ENCODE measurements at regions not wholly inside any gene's neighbourhood (a gene's known extent, or its start where the extent isn't known, plus 50 kb on each side); places are given as distances from the start of the nearest gene placed in this dataset.

DNA sequence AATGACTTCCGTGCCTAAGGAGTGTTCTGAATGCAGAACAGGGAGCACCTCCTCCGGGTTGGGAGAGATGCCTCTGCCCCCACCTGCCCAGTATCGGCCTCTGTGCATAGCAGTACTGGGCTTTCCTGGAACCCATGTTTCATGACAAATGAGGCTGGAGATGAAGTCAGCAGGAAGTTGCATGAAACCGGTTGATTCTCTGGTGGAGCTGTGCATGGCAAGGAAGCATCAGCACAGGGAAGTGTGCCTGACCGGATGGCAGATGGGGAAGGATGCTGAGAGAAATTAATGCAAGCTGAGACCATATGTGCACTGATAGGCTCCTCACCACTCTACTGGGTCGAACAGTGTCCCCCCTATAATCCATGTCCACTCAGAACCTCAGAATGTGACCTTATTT is 155.5 kb downstream of the CDH26 start:
- H2AFZ ChIP-seq (ENCODE audit: low read length), result no peak overlapping the region
- no peak overlapping the region for H3K18ac ChIP-seq (ENCODE audit: low read length)
- no peak overlapping the region for H2BK5ac ChIP-seq (ENCODE audit: low read length)
- DNase-seq (ENCODE audit: low spot score), result no peak
- no peaks in the 10 kb centered on the region for H3K36me3 ChIP-seq (replicated peaks in 1 of 2; ENCODE audit: control insufficient read depth in 2 of 2, insufficient read depth in 2 of 2, low read length in 2 of 2)
- no peak overlapping the region for H3K27ac ChIP-seq (replicated peaks; ENCODE audit: low read length)
- H3K9ac ChIP-seq (ENCODE audit: low read depth, low read length, poor library complexity), result no peak overlapping the region
- H3K79me1 ChIP-seq (ENCODE audit: low read depth, low read length), result no peaks in the 10 kb centered on the region
- no peak overlapping the region for H3K4me3 ChIP-seq (ENCODE audit: low read length in 2 of 2)
- H3K4ac ChIP-seq (ENCODE audit: low read length), result no peak overlapping the region
- no peak overlapping the region for H2BK15ac ChIP-seq (ENCODE audit: low read length)
- peaks cover 0 to 5% (median 0%) of the 10 kb centered on the region in 3 experiments for H3K27me3 ChIP-seq (ENCODE audit: control insufficient read depth in 3 of 3, insufficient read depth in 3 of 3, low read depth in 1 of 3, low read length in 3 of 3)
- H2BK120ac ChIP-seq (ENCODE audit: low read depth, low read length), result no peak overlapping the region
- peaks cover 0 to 3% of the 10 kb centered on the region in 2 donors for H3K4me1 ChIP-seq (ENCODE audit: control insufficient read depth in 2 of 2, insufficient read depth in 1 of 2, low read depth in 1 of 2, low read length in 2 of 2)
- H3K23ac ChIP-seq (ENCODE audit: low read depth, low read length, poor library complexity), result no peak overlapping the region
- H4K91ac ChIP-seq (ENCODE audit: low read depth, low read length, poor library complexity), result no peak overlapping the region
- H2BK12ac ChIP-seq (ENCODE audit: low read length), result no peak overlapping the region
- no peak overlapping the region for H3K14ac ChIP-seq (ENCODE audit: low read length)
- no peaks in the 10 kb centered on the region for H3K9me3 ChIP-seq (replicated peaks in 1 of 2; ENCODE audit: control insufficient read depth in 2 of 2, insufficient read depth in 1 of 2, low read depth in 1 of 2, low read length in 2 of 2)
- no peak overlapping the region for H3K4me2 ChIP-seq (ENCODE audit: insufficient read depth, low read length, poor library complexity, severe bottlenecking)
- no CpG with 5 or more reads among the region's 6 CpGs for WGBS, 2 donors (ENCODE audit: extremely low coverage in 2 of 2, insufficient read length in 2 of 2, insufficient replicate concordance in 1 of 2)
- H4K8ac ChIP-seq (ENCODE audit: low read depth, low read length), result no peak overlapping the region
- no peak overlapping the region for H2AK5ac ChIP-seq (ENCODE audit: low read depth, low read length)

DNA sequence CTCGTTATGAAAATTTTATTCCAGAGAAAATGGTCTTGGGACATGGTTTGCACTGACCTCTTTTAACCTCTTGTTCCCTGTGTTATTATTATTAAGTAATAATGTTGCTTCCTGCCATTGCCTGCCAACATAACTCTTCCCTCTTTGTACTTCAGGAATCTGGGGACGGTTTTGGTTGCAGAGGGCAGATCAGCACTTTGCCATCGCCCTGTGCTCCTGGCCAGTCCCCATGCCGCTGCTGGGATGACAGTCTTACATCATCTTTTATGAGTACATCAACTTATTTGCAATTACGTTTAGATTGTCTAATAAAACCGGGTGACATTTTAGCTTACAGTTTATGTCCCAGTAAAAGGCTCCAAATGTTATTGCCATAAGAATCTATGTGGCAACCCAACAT is 157.2 kb downstream of the CDH26 start:
- H3K14ac ChIP-seq (ENCODE audit: low read length), result no peak overlapping the region
- no CpG with 5 or more reads among the region's 6 CpGs for WGBS, 2 donors (ENCODE audit: extremely low coverage in 2 of 2, insufficient read length in 2 of 2, insufficient replicate concordance in 1 of 2)
- no peak overlapping the region for H3K18ac ChIP-seq (ENCODE audit: low read length)
- no peak overlapping the region for H2AK5ac ChIP-seq (ENCODE audit: low read depth, low read length)
- H3K4ac ChIP-seq (ENCODE audit: low read length), result no peak overlapping the region
- H3K27ac ChIP-seq (replicated peaks; ENCODE audit: low read length), result no peak overlapping the region
- H2BK12ac ChIP-seq (ENCODE audit: low read length), result no peak overlapping the region
- peaks cover 0 to 5% (median 0%) of the 10 kb centered on the region in 3 experiments for H3K27me3 ChIP-seq (ENCODE audit: control insufficient read depth in 3 of 3, insufficient read depth in 3 of 3, low read depth in 1 of 3, low read length in 3 of 3)
- no peak overlapping the region for H3K4me3 ChIP-seq (ENCODE audit: low read length in 2 of 2)
- no peaks in the 10 kb centered on the region for H3K79me1 ChIP-seq (ENCODE audit: low read depth, low read length)
- H3K9ac ChIP-seq (ENCODE audit: low read depth, low read length, poor library complexity), result no peak overlapping the region
- no peak overlapping the region for H2AFZ ChIP-seq (ENCODE audit: low read length)
- peaks cover 0 to 3% of the 10 kb centered on the region in 2 donors for H3K4me1 ChIP-seq (ENCODE audit: control insufficient read depth in 2 of 2, insufficient read depth in 1 of 2, low read depth in 1 of 2, low read length in 2 of 2)
- H3K36me3 ChIP-seq (replicated peaks in 1 of 2; ENCODE audit: control insufficient read depth in 2 of 2, insufficient read depth in 2 of 2, low read length in 2 of 2), result no peaks in the 10 kb centered on the region
- no peak for DNase-seq (ENCODE audit: low spot score)
- no peak overlapping the region for H2BK120ac ChIP-seq (ENCODE audit: low read depth, low read length)
- no peak overlapping the region for H3K23ac ChIP-seq (ENCODE audit: low read depth, low read length, poor library complexity)
- H2BK15ac ChIP-seq (ENCODE audit: low read length), result no peak overlapping the region
- H3K9me3 ChIP-seq (replicated peaks in 1 of 2; ENCODE audit: control insufficient read depth in 2 of 2, insufficient read depth in 1 of 2, low read depth in 1 of 2, low read length in 2 of 2), result no peaks in the 10 kb centered on the region
- no peak overlapping the region for H4K91ac ChIP-seq (ENCODE audit: low read depth, low read length, poor library complexity)
- no peak overlapping the region for H4K8ac ChIP-seq (ENCODE audit: low read depth, low read length)
- H3K4me2 ChIP-seq (ENCODE audit: insufficient read depth, low read length, poor library complexity, severe bottlenecking), result no peak overlapping the region
- H2BK5ac ChIP-seq (ENCODE audit: low read length), result no peak overlapping the region

DNA sequence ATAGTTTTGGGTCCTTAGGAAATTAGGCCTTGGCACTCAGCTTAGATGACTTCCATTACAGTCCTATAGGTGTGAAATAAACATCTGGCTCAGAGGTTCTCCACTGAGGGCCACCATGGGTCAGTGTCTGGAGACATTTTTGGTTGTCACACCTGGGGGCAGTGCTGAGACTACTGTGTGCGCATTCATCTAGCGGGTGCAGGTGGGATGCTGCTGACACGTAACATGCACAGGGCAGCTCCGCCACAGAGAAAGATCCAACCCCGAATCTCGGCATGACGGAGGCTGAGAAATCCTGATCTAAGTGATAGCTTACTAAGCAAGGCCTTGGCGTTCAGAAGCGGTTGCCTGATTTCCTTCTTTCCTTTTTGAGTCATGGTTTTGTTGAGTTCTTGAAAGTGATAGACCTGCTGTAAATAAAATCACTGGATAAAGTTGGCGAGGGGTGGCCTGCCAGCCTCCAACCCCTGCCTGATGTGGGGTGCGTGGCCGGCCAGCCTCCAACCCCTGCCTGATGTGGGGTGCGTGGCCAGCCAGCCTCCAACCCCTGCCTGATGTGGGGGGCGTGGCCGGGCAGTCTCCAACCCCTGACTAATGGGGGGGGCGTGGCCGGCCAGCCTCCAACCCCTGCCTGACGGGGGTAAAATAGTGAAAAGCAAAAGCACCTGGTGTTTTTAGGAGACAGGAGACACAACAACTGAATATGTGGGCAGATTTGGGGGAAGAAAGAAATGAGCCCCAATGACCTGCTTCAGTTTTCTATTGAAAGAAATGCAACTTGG is 158.1 kb downstream of the CDH26 start:
- Histone ChIP-seq H2AFZ (ENCODE audit: low read length) (no peak overlapping the region), H2BK15ac (ENCODE audit: low read length) (no peak overlapping the region), H2AK5ac (ENCODE audit: low read depth, low read length) (no peak overlapping the region), H3K4me3 (ENCODE audit: low read length in 2 of 2) (no peak overlapping the region), H2BK12ac (ENCODE audit: low read length) (no peak overlapping the region), H3K27ac (replicated peaks; ENCODE audit: low read length) (no peak overlapping the region), H3K14ac (ENCODE audit: low read length) (peak overlapping the region; percentile 21), H3K9ac (ENCODE audit: low read depth, low read length, poor library complexity) (no peak overlapping the region), H2BK5ac (ENCODE audit: low read length) (no peak overlapping the region), H3K27me3 (ENCODE audit: control insufficient read depth in 3 of 3, insufficient read depth in 3 of 3, low read depth in 1 of 3, low read length in 3 of 3) (peaks cover 0 to 5% (median 0%) of the 10 kb centered on the region in 3 experiments), H4K8ac (ENCODE audit: low read depth, low read length) (no peak overlapping the region), H3K23ac (ENCODE audit: low read depth, low read length, poor library complexity) (no peak overlapping the region), H3K9me3 (replicated peaks in 1 of 2; ENCODE audit: control insufficient read depth in 2 of 2, insufficient read depth in 1 of 2, low read depth in 1 of 2, low read length in 2 of 2) (no peaks in the 10 kb centered on the region), H2BK120ac (ENCODE audit: low read depth, low read length) (no peak overlapping the region), H3K79me1 (ENCODE audit: low read depth, low read length) (no peaks in the 10 kb centered on the region), H3K18ac (ENCODE audit: low read length) (no peak overlapping the region), H4K91ac (ENCODE audit: low read depth, low read length, poor library complexity) (no peak overlapping the region), H3K4me2 (ENCODE audit: insufficient read depth, low read length, poor library complexity, severe bottlenecking) (no peak overlapping the region), H3K36me3 (replicated peaks in 1 of 2; ENCODE audit: control insufficient read depth in 2 of 2, insufficient read depth in 2 of 2, low read length in 2 of 2) (no peaks in the 10 kb centered on the region), H3K4me1 (ENCODE audit: control insufficient read depth in 2 of 2, insufficient read depth in 1 of 2, low read depth in 1 of 2, low read length in 2 of 2) (peaks cover 0 to 3% of the 10 kb centered on the region in 2 donors), H3K4ac (ENCODE audit: low read length) (no peak overlapping the region)
- no CpG with 5 or more reads among the region's 18 CpGs for WGBS, 2 donors (ENCODE audit: extremely low coverage in 2 of 2, insufficient read length in 2 of 2, insufficient replicate concordance in 1 of 2)
- DNase-seq (ENCODE audit: low spot score), result no peak

DNA sequence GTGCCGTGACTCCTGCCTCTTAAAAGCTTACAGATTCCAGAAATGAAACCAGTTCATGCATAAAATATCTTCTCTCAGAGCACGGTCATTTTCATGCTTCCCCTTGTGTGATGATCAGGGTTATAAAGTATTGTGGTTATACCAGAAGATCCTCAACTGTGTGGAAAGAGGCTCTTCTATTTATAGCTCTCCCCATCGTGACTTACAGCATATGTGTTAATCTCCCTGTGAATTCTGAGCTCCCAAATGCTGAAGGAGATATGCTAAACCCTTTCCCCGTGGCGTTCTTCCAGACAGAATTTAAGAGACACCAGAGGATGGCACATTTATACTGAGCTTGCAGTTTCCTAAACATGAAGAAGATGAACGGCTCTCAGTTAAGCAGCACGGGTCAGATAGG is 158.8 kb downstream of the CDH26 start:
- Histone ChIP-seq H2BK15ac (ENCODE audit: low read length) (no peak overlapping the region), H3K4me2 (ENCODE audit: insufficient read depth, low read length, poor library complexity, severe bottlenecking) (no peak overlapping the region), H2AK5ac (ENCODE audit: low read depth, low read length) (no peak overlapping the region), H2BK12ac (ENCODE audit: low read length) (no peak overlapping the region), H3K27ac (replicated peaks; ENCODE audit: low read length) (no peak overlapping the region), H3K4me3 (ENCODE audit: low read length in 2 of 2) (no peak overlapping the region), H3K14ac (ENCODE audit: low read length) (no peak overlapping the region), H3K4ac (ENCODE audit: low read length) (no peak overlapping the region), H3K36me3 (replicated peaks in 1 of 2; ENCODE audit: control insufficient read depth in 2 of 2, insufficient read depth in 2 of 2, low read length in 2 of 2) (no peaks in the 10 kb centered on the region), H3K23ac (ENCODE audit: low read depth, low read length, poor library complexity) (no peak overlapping the region), H4K91ac (ENCODE audit: low read depth, low read length, poor library complexity) (no peak overlapping the region), H3K4me1 (ENCODE audit: control insufficient read depth in 2 of 2, insufficient read depth in 1 of 2, low read depth in 1 of 2, low read length in 2 of 2) (peaks cover 0 to 3% of the 10 kb centered on the region in 2 donors), H3K27me3 (ENCODE audit: control insufficient read depth in 3 of 3, insufficient read depth in 3 of 3, low read depth in 1 of 3, low read length in 3 of 3) (peaks cover 0 to 5% (median 0%) of the 10 kb centered on the region in 3 experiments), H3K79me1 (ENCODE audit: low read depth, low read length) (no peaks in the 10 kb centered on the region), H2BK120ac (ENCODE audit: low read depth, low read length) (no peak overlapping the region), H2AFZ (ENCODE audit: low read length) (no peak overlapping the region), H4K8ac (ENCODE audit: low read depth, low read length) (no peak overlapping the region), H3K9me3 (replicated peaks in 1 of 2; ENCODE audit: control insufficient read depth in 2 of 2, insufficient read depth in 1 of 2, low read depth in 1 of 2, low read length in 2 of 2) (no peaks in the 10 kb centered on the region), H3K18ac (ENCODE audit: low read length) (no peak overlapping the region), H2BK5ac (ENCODE audit: low read length) (no peak overlapping the region), H3K9ac (ENCODE audit: low read depth, low read length, poor library complexity) (no peak overlapping the region)
- DNase-seq (ENCODE audit: low spot score), result no peak
- no CpG with 5 or more reads among the region's 7 CpGs for WGBS, 2 donors (ENCODE audit: extremely low coverage in 2 of 2, insufficient read length in 2 of 2, insufficient replicate concordance in 1 of 2)

Measured in neuronal stem cell (in vitro differentiated cells).